NCI-H446 treated with DMSO at 0.1 percent for 48 hours (cell line): ENCODE measurements at regions not wholly inside any gene's neighbourhood (a gene's known extent, or its start where the extent isn't known, plus 50 kb on each side); places are given as distances from the start of the nearest gene placed in this dataset.

Source experiments
- DNase-seq: peaks from one replicate; lab custom pipeline; 2025; lab: John Stamatoyannopoulos, UW

- DNase-seq = no peak
These were observed 56.0 kb upstream of the PIK3CG start for GRCh38 chr7:106808967-106809635.

GRCh38 chr7:106811472-106811871 lies 53.6 kb upstream of the PIK3CG start:
- no peak for DNase-seq

- no peak for DNase-seq
These were observed 52.9 kb upstream of the PIK3CG start for GRCh38 chr7:106812027-106812643.

GRCh38 chr7:106813705-106814305 lies 51.3 kb upstream of the PIK3CG start:
- DNase-seq = no peak

GRCh38 chr7:106814887-106815286 lies 50.2 kb upstream of the PIK3CG start:
- no peak for DNase-seq
